Suppressor macrophage (primary cell): ENCODE measurements at regions not wholly inside any gene's neighbourhood (a gene's known extent, or its start where the extent isn't known, plus 50 kb on each side); places are given as distances from the start of the nearest gene placed in this dataset.
"Not testable (repeated sequence)": the region's sequence is repeated elsewhere in the genome, so short reads cannot be mapped to it uniquely, and the experiment has no call there.

Source experiments
- DNase-seq, 4 experiments: peaks; one replicate each; pipeline ENCODE4 v3.0.0-alpha.2; 2020 to 2022

- no peak for DNase-seq
Observed at GRCh38 chr10:21130108-21130507, 233.0 kb upstream of the NEBL start.

GRCh38 chr10:21125471-21126228 lies 228.5 kb upstream of the NEBL start:
- DNase-seq: no peak

GRCh38 chr10:21122907-21123306 lies 225.8 kb upstream of the NEBL start:
- no peak for DNase-seq

- not testable (repeated sequence) for DNase-seq
Observed at GRCh38 chr10:21121822-21122221, 224.7 kb upstream of the NEBL start.

GRCh38 chr10:21114683-21115082 lies 217.6 kb upstream of the NEBL start:
- DNase-seq: no peak

GRCh38 chr10:21110358-21110757 lies 213.2 kb upstream of the NEBL start:
- no peak for DNase-seq

- DNase-seq: not testable (repeated sequence)
Observed at GRCh38 chr10:21106931-21107330, 209.8 kb upstream of the NEBL start.

- DNase-seq: not testable (repeated sequence)
Observed at GRCh38 chr10:21105331-21105730, 208.2 kb upstream of the NEBL start.

GRCh38 chr10:21100871-21101514 lies 203.9 kb upstream of the NEBL start:
- no peak for DNase-seq

GRCh38 chr10:21100190-21100589 lies 203.1 kb upstream of the NEBL start:
- DNase-seq: no peak

- DNase-seq: no peak
Observed at GRCh38 chr10:21099291-21100062, 202.4 kb upstream of the NEBL start.

- DNase-seq: no peak
Observed at GRCh38 chr10:21097926-21098355, 200.8 kb upstream of the NEBL start.

- DNase-seq: no peak
Observed at GRCh38 chr10:21095494-21096055, 198.5 kb upstream of the NEBL start.

GRCh38 chr10:21095073-21095472 lies 198.0 kb upstream of the NEBL start:
- DNase-seq: no peak

- no peak for DNase-seq
Observed at GRCh38 chr10:21092683-21093524, 195.8 kb upstream of the NEBL start.

- DNase-seq: no peak
Observed at GRCh38 chr10:21090609-21091082, 193.5 kb upstream of the NEBL start.

- no peak for DNase-seq
Observed at GRCh38 chr10:21087476-21087875, 190.4 kb upstream of the NEBL start.

GRCh38 chr10:21084700-21085099 lies 187.6 kb upstream of the NEBL start:
- no peak for DNase-seq

GRCh38 chr10:21083861-21084260 lies 186.8 kb upstream of the NEBL start:
- DNase-seq: no peak

GRCh38 chr10:21082206-21082605 lies 185.1 kb upstream of the NEBL start:
- no peak for DNase-seq

GRCh38 chr10:21080261-21080660 lies 183.2 kb upstream of the NEBL start:
- no peak for DNase-seq

GRCh38 chr10:21079330-21079658 lies 182.2 kb upstream of the NEBL start:
- no peak for DNase-seq
